ENCODE measurements at regions not wholly inside any gene's neighbourhood (a gene's known extent, or its start where the extent isn't known, plus 50 kb on each side); places are given as distances from the start of the nearest gene placed in this dataset.

- Mint-ChIP-seq H3K27me3 (ENCODE audit: insufficient read depth, unreplicated experiment) (no peaks in the 10 kb centered on the region), H3K4me3 (ENCODE audit: unreplicated experiment) (no peak overlapping the region), H3K9me3 (ENCODE audit: unreplicated experiment) (peaks cover 8% of the 10 kb centered on the region), H3K36me3 (ENCODE audit: insufficient read depth, unreplicated experiment) (no peaks in the 10 kb centered on the region), H3K4me1 (ENCODE audit: low read depth, unreplicated experiment) (peaks cover 4% of the 10 kb centered on the region), H3K27ac (ENCODE audit: unreplicated experiment) (no peak overlapping the region)
- no TSS peak for BruUV-seq (replicated peaks)
- H3K4me1 ChIP-seq = no peaks in the 10 kb centered on the region
- no peak overlapping the region for H3K4me3 ChIP-seq (ENCODE audit: low read depth, low read length)
- intact Hi-C loops (cut with micrococcal nuclease; ENCODE audit: unreplicated experiment) = no loop called here
- TF ChIP-seq CTCF (IDR thresholded peaks at IDR 0.05; ENCODE audit: insufficient read depth in 1 of 2, low read depth in 1 of 2, low read length in 1 of 2, severe bottlenecking in 1 of 2, unreplicated experiment in 1 of 2) = no peak
- no peaks in the 10 kb centered on the region for H3K27me3 ChIP-seq (replicated peaks; ENCODE audit: control insufficient read depth, insufficient read depth, low read length)
- no peaks in the 10 kb centered on the region for H3K9me3 ChIP-seq
- ChIA-PET POLR2A (no interaction called here), CTCF (no interaction called here)
- no peaks in the 10 kb centered on the region for H3K36me3 ChIP-seq (ENCODE audit: control insufficient read depth, insufficient read depth, low read length)
- no peak for DNase-seq
Measured at GRCh38 chr5:125201446-125202052, 455.1 kb upstream of the ZNF608 start.

DNA sequence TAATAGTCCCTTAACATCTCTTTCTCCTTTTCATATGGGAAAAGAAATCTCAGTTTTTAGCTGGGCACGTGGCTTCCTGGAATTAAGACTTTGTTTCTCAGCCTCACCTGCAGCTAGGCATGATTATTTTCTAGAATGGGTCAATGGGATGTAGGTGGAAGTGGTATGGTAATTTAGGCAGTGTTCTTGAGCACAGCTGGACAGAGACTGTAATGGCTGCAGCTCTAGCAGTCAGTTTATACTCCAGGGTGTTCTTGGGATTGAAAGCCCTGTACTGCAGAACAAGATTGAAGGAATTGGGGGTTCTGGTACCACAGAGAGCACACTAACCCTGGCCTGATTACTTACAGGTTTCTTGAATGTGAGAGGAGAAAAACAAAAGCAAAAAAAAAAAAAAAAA, 455.9 kb upstream of the ZNF608 start:
- H3K9me3 Mint-ChIP-seq (ENCODE audit: unreplicated experiment) = peaks cover 8% of the 10 kb centered on the region
- Histone ChIP-seq H3K4me3 (ENCODE audit: low read depth, low read length) (no peak overlapping the region), H3K27me3 (replicated peaks; ENCODE audit: control insufficient read depth, insufficient read depth, low read length) (no peaks in the 10 kb centered on the region), H3K36me3 (ENCODE audit: control insufficient read depth, insufficient read depth, low read length) (no peaks in the 10 kb centered on the region), H3K4me1 (no peaks in the 10 kb centered on the region), H3K9me3 (0 out of 2 replicates have a peak, but pooled peaks cover 3% of the 10 kb centered on the region)
- intact Hi-C loops (cut with micrococcal nuclease; ENCODE audit: unreplicated experiment) = no loop called here
- CTCF ChIA-PET = no interaction called here
- DNase-seq = no peak
- no peaks in the 10 kb centered on the region for H3K4me1 Mint-ChIP-seq (ENCODE audit: low read depth, unreplicated experiment)
- no peak for TF ChIP-seq CTCF (IDR thresholded peaks at IDR 0.05; ENCODE audit: insufficient read depth in 1 of 2, low read depth in 1 of 2, low read length in 1 of 2, severe bottlenecking in 1 of 2, unreplicated experiment in 1 of 2)
- no peak overlapping the region for H3K4me3 Mint-ChIP-seq (ENCODE audit: unreplicated experiment)
- H3K27me3 Mint-ChIP-seq (ENCODE audit: insufficient read depth, unreplicated experiment) = no peaks in the 10 kb centered on the region
- no TSS peak for BruUV-seq (replicated peaks)
- POLR2A ChIA-PET = no interaction called here
- no peaks in the 10 kb centered on the region for H3K36me3 Mint-ChIP-seq (ENCODE audit: insufficient read depth, unreplicated experiment)
- no peak overlapping the region for H3K27ac Mint-ChIP-seq (ENCODE audit: unreplicated experiment)

DNA sequence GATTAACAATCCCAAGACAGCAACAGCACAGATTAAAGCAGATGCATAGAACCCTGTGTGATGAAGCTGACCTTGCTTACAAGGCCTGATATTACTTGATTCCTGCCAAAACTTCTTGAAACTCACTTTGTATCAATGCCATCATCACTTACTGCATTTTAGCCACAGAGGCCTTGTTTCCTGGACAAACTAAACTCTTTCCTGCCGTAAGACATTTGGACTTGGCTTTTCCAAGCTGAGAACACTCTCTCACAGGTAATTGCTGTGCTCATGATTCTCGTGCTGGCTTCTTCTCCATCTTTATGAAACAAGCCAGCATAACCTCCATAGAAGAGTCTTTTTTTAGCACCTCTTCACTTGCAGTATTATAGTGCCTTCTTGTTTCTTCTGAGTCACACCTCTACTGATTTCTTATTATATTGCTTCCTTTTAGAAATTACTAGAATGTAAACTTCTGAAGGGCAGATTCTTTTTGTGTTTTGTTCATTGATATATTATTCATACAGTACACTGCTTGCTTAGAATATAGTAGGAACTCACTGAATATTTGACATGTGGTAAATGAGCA, 456.5 kb upstream of the ZNF608 start:
- ChIA-PET CTCF (no interaction called here), POLR2A (no interaction called here)
- Histone ChIP-seq H3K4me1 (no peaks in the 10 kb centered on the region), H3K4me3 (ENCODE audit: low read depth, low read length) (no peak overlapping the region), H3K9me3 (0 out of 2 replicates have a peak, but pooled peaks cover 3% of the 10 kb centered on the region), H3K27me3 (replicated peaks; ENCODE audit: control insufficient read depth, insufficient read depth, low read length) (no peaks in the 10 kb centered on the region), H3K36me3 (ENCODE audit: control insufficient read depth, insufficient read depth, low read length) (no peaks in the 10 kb centered on the region)
- Mint-ChIP-seq H3K27me3 (ENCODE audit: insufficient read depth, unreplicated experiment) (no peaks in the 10 kb centered on the region), H3K9me3 (ENCODE audit: unreplicated experiment) (peaks cover 8% of the 10 kb centered on the region), H3K4me3 (ENCODE audit: unreplicated experiment) (no peak overlapping the region), H3K36me3 (ENCODE audit: insufficient read depth, unreplicated experiment) (no peaks in the 10 kb centered on the region), H3K27ac (ENCODE audit: unreplicated experiment) (no peak overlapping the region), H3K4me1 (ENCODE audit: low read depth, unreplicated experiment) (no peaks in the 10 kb centered on the region)
- BruUV-seq (replicated peaks) = no TSS peak
- DNase-seq = no peak
- intact Hi-C loops (cut with micrococcal nuclease; ENCODE audit: unreplicated experiment) = no loop called here
- no peak for TF ChIP-seq CTCF (IDR thresholded peaks at IDR 0.05; ENCODE audit: insufficient read depth in 1 of 2, low read depth in 1 of 2, low read length in 1 of 2, severe bottlenecking in 1 of 2, unreplicated experiment in 1 of 2)
